Ramos (cell line): ENCODE measurements at regions not wholly inside any gene's neighbourhood (a gene's known extent, or its start where the extent isn't known, plus 50 kb on each side); places are given as distances from the start of the nearest gene placed in this dataset.

ENCODE experiments used
- in situ Hi-C: fragments of 300-500 bp; cut with MboI; formaldehyde crosslinking; loops from one replicate; pipeline ENCODE4 v1.14.3; 2022; ENCODE audit warnings: low sequenced_read_pairs; ENCODE audit not compliant: unreplicated experiment

- in situ Hi-C loops, result no loop called here
Observed at GRCh38 chr1:24983006-24983680, 53.1 kb upstream of the RUNX3 start.

- in situ Hi-C loops, result no loop called here
Observed at GRCh38 chr1:24981631-24982005, 51.5 kb upstream of the RUNX3 start.

GRCh38 chr1:24980836-24981630, 51.0 kb upstream of the RUNX3 start:
- in situ Hi-C loops, result no loop called here
